ENCODE measurements at regions not wholly inside any gene's neighbourhood (a gene's known extent, or its start where the extent isn't known, plus 50 kb on each side); places are given as distances from the start of the nearest gene placed in this dataset.

DNA sequence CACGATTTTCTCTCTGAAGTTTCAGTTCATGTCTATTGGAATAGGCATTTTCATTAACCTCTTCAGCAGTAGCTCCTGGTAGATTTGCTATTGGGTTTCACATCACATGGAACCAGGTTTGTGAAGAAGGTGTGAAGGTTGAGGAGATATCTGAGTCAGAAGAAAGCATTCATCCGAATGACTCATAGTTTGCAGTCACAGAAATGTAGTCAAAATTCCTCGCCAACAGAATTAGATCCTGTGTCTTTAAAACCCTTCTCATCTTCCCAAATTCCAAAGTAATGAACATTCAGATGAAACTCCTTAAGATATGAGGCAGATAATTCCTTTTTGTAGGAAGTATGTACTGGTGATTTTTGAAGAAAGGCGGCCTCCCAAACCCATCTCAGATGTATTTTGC, 125.0 kb upstream of the LARGE1 start:
- no peak for DNase-seq
- H3K27me3 ChIP-seq = no peaks in the 10 kb centered on the region
- H3K4me3 ChIP-seq = no peak overlapping the region
- no peak for TF ChIP-seq EP300 (IDR thresholded peaks at IDR 0.05)
- H3K36me3 ChIP-seq = no peaks in the 10 kb centered on the region
- WGBS, 3 donors = 42 to 67% (median 59%) methylated on average over 4 of the region's 4 CpGs
- intact Hi-C loops (cut with DNase I) = no loop called here
- no peaks in the 10 kb centered on the region for H3K9me3 ChIP-seq
- no peaks in the 10 kb centered on the region for H3K4me1 ChIP-seq (ENCODE audit: insufficient read depth)
- H3K27ac ChIP-seq = no peak overlapping the region

- TF ChIP-seq, protein P1, sequence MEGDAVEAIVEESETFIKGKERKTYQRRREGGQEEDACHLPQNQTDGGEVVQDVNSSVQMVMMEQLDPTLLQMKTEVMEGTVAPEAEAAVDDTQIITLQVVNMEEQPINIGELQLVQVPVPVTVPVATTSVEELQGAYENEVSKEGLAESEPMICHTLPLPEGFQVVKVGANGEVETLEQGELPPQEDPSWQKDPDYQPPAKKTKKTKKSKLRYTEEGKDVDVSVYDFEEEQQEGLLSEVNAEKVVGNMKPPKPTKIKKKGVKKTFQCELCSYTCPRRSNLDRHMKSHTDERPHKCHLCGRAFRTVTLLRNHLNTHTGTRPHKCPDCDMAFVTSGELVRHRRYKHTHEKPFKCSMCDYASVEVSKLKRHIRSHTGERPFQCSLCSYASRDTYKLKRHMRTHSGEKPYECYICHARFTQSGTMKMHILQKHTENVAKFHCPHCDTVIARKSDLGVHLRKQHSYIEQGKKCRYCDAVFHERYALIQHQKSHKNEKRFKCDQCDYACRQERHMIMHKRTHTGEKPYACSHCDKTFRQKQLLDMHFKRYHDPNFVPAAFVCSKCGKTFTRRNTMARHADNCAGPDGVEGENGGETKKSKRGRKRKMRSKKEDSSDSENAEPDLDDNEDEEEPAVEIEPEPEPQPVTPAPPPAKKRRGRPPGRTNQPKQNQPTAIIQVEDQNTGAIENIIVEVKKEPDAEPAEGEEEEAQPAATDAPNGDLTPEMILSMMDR (IDR thresholded peaks at IDR 0.05) = no peak
- no peak overlapping the region for H3K4me3 ChIP-seq
- WGBS, 3 donors = 37 to 49% (median 41%) methylated on average over 3 of the region's 3 CpGs
- no peaks in the 10 kb centered on the region for H3K27me3 ChIP-seq
- DNase-seq = no peak
- no peaks in the 10 kb centered on the region for H3K9me3 ChIP-seq
- no peaks in the 10 kb centered on the region for H3K4me1 ChIP-seq (ENCODE audit: insufficient read depth)
- intact Hi-C loops (cut with DNase I) = no loop called here
- no peak overlapping the region for H3K27ac ChIP-seq
- H3K36me3 ChIP-seq = no peaks in the 10 kb centered on the region
Measured at GRCh38 chr22:34055525-34056200, 135.4 kb upstream of the LARGE1 start.

GRCh38 chr22:34057726-34058125, 137.4 kb upstream of the LARGE1 start:
- Histone ChIP-seq H3K9me3 (no peaks in the 10 kb centered on the region), H3K27ac (no peak overlapping the region), H3K4me3 (no peak overlapping the region), H3K36me3 (no peaks in the 10 kb centered on the region), H3K4me1 (ENCODE audit: insufficient read depth) (no peaks in the 10 kb centered on the region), H3K27me3 (no peaks in the 10 kb centered on the region)
- WGBS, 3 donors = 77 to 90% (median 79%) methylated on average over 4 of the region's 4 CpGs
- TF ChIP-seq EP300 (IDR thresholded peaks at IDR 0.05) = no peak
- no peak for DNase-seq
- intact Hi-C loops (cut with DNase I) = no loop called here

DNA sequence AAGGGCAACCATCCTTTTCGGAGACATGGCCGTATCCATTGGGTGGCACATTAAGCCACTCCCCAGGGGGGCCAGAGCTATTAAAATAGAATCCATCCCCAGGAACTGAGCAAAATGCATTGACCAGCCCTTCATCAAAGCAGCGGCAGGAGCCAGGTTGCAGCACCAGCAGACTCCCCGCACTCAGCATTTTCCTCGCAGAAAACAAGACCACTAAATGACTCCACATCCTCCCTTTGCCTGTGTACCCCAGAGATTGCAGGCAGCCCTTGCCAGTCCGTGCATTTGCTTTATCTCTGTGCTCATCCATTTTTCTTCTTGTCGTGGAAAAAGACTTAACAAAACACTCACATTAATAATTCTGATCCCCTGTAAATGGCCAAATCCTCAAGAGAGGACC, 144.4 kb upstream of the LARGE1 start:
- Histone ChIP-seq H3K4me3 (no peak overlapping the region), H3K4me1 (ENCODE audit: insufficient read depth) (no peaks in the 10 kb centered on the region), H3K9me3 (no peaks in the 10 kb centered on the region), H3K27me3 (no peaks in the 10 kb centered on the region), H3K36me3 (no peaks in the 10 kb centered on the region), H3K27ac (no peak overlapping the region)
- TF ChIP-seq, protein P1 (IDR thresholded peaks at IDR 0.05) = no peak
- intact Hi-C loops (cut with DNase I) = no loop called here
- no peak for DNase-seq
- WGBS, 3 donors = 5 to 16% (median 9%) methylated on average over 7 of the region's 7 CpGs

- intact Hi-C loops (cut with DNase I) = no loop called here
- 66% methylated on average over 7 of the region's 7 CpGs for WGBS, 3 donors
- no peak for TF ChIP-seq EP300 (IDR thresholded peaks at IDR 0.05)
- TF ChIP-seq POLR2A (IDR thresholded peaks at IDR 0.05) = no peak
- TF ChIP-seq, protein P1 (IDR thresholded peaks at IDR 0.05) = no peak
- Histone ChIP-seq H3K4me3 (no peak overlapping the region), H3K4me1 (ENCODE audit: insufficient read depth) (no peaks in the 10 kb centered on the region), H3K36me3 (no peaks in the 10 kb centered on the region), H3K27ac (no peak overlapping the region), H3K27me3 (no peaks in the 10 kb centered on the region), H3K9me3 (no peaks in the 10 kb centered on the region)
- DNase-seq = no peak
Measured at GRCh38 chr22:34067031-34067430, 146.8 kb upstream of the LARGE1 start.

Measured in ovary (tissue), 7 donors.